ENCODE measurements at regions not wholly inside any gene's neighbourhood (a gene's known extent, or its start where the extent isn't known, plus 50 kb on each side); places are given as distances from the start of the nearest gene placed in this dataset.

- no peak for TF ChIP-seq CTCF (IDR thresholded peaks at IDR 0.05; ENCODE audit: low read depth, low read length)
- TF ChIP-seq EZH2phosphoT487 (IDR thresholded peaks at IDR 0.05; ENCODE audit: low read depth): no peak
These were observed 1112.8 kb downstream of the TUSC7 start for GRCh38 chr3:117822416-117822815.

Data from OCI-LY3 (cell line).